ENCODE measurements at regions not wholly inside any gene's neighbourhood (a gene's known extent, or its start where the extent isn't known, plus 50 kb on each side); places are given as distances from the start of the nearest gene placed in this dataset.

GRCh38 chr9:81470864-81471263 lies 218.5 kb downstream of the TLE1 start:
- TF ChIP-seq PRDM10 (IDR thresholded peaks at IDR 0.05; ENCODE audit: partially characterized antibody), result no peak
- no peak for TF ChIP-seq ZNF668 (CRISPR knock-in tag; IDR thresholded peaks at IDR 0.05)
- TF ChIP-seq HINFP (tag; conservative IDR thresholded peaks at IDR 0.05; ENCODE audit: low read depth), result no peak
- TF ChIP-seq GTF2F1 (IDR thresholded peaks at IDR 0.05; ENCODE audit: low read depth, low read length), result no peak
- TF ChIP-seq CHD4 (IDR thresholded peaks at IDR 0.05; ENCODE audit: insufficient read depth, insufficient replicate concordance, low read depth, low read length, poor library complexity, severe bottlenecking), result no peak
- no peak for TF ChIP-seq NBN (IDR thresholded peaks at IDR 0.05; ENCODE audit: low read depth)
- TF ChIP-seq KAT7 (CRISPR knock-in tag; IDR thresholded peaks at IDR 0.05; ENCODE audit: borderline replicate concordance), result no peak
- no peak for TF ChIP-seq FOXJ3 (CRISPR knock-in tag; IDR thresholded peaks at IDR 0.05)
- no peak for TF ChIP-seq JUND (IDR thresholded peaks at IDR 0.05; ENCODE audit: borderline replicate concordance, low read depth, low read length)
- no peak for TF ChIP-seq JUND (tag; IDR thresholded peaks at IDR 0.05; ENCODE audit: borderline replicate concordance, low read depth, low read length)
- no peak for TF ChIP-seq ZNF764 (CRISPR knock-in tag; IDR thresholded peaks at IDR 0.05; ENCODE audit: low read depth)
- no peak for TF ChIP-seq HCFC1 (IDR thresholded peaks at IDR 0.05; ENCODE audit: low read depth, low read length)
